ENCODE measurements at regions not wholly inside any gene's neighbourhood (a gene's known extent, or its start where the extent isn't known, plus 50 kb on each side); places are given as distances from the start of the nearest gene placed in this dataset.

DNA sequence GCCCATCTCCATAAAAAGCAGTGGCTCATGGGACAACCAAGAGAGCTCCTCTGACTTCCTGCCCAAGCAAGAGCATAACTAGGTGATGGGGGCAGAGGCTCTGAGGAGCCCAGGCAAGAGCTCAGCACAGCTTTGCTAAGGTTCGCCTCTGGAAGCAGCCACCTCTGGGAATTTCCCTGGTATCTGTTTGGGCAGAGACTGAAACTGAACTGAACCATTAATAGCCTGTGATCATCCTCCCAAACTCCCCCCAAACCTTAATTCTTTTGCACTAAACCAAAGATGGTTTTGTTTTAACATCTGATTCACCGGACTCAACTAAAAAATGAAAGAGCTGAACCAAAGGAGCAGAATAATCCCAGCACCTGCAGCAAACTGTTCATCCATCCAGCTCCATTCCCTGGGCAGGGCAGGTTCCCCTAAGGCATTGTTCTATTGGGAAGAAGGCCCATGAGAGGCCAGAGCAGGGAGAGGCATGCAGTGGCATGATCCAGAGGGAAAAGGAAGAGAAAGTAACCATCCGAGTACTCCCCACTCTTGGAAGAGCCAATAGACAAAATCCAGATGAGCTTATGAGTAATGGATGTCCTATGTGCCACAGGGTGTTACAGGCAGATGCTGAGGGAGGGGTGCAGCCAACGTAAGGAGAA is 77.8 kb upstream of the KAZN start:
- peaks cover 3% of the 10 kb centered on the region for H3K9me3 Mint-ChIP-seq
- H3K4me1 Mint-ChIP-seq, result no peaks in the 10 kb centered on the region
- H3K27ac Mint-ChIP-seq, result no peak overlapping the region
- H3K36me3 Mint-ChIP-seq (ENCODE audit: low read depth), result no peaks in the 10 kb centered on the region
- H3K4me3 Mint-ChIP-seq, result no peak overlapping the region
- no peak for ATAC-seq (replicated peaks)
- peaks cover 12% of the 10 kb centered on the region for H3K27me3 Mint-ChIP-seq

DNA sequence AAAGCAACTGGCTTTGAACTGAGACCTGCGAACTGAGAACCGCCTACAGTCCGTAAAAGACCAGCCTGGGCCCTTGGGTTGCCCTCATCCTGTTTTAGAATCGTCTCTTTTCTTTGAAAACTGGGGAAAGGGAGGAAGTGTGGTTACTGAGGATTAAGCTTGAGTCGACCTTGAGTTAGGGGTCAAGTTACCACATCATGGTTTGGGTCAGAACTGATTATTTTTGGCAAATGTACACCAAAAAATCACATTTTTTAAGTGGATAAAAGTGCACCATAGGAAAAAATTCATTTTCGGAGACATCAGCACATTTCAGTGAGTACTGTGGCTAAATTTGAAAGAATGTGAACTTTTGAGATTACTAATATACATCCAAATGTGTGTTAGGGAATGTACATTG is 76.9 kb upstream of the KAZN start:
- ATAC-seq (replicated peaks), result no peak
- Mint-ChIP-seq H3K4me3 (no peak overlapping the region), H3K9me3 (peaks cover 3% of the 10 kb centered on the region), H3K27me3 (peaks cover 15% of the 10 kb centered on the region), H3K36me3 (ENCODE audit: low read depth) (no peaks in the 10 kb centered on the region), H3K4me1 (no peaks in the 10 kb centered on the region), H3K27ac (no peak overlapping the region)

GRCh38 chr1:14522077-14522925 is 76.2 kb upstream of the KAZN start:
- H3K27ac Mint-ChIP-seq, result no peak overlapping the region
- no peaks in the 10 kb centered on the region for H3K4me1 Mint-ChIP-seq
- ATAC-seq (replicated peaks), result no peak
- H3K27me3 Mint-ChIP-seq, result peaks cover 16% of the 10 kb centered on the region
- H3K9me3 Mint-ChIP-seq, result peaks cover 3% of the 10 kb centered on the region
- no peaks in the 10 kb centered on the region for H3K36me3 Mint-ChIP-seq (ENCODE audit: low read depth)
- H3K4me3 Mint-ChIP-seq, result no peak overlapping the region

- ATAC-seq (replicated peaks), result no peak
- H3K27me3 Mint-ChIP-seq, result peaks cover 16% of the 10 kb centered on the region
- H3K9me3 Mint-ChIP-seq, result peaks cover 3% of the 10 kb centered on the region
Measured at GRCh38 chr1:14522926-14523241, 75.6 kb upstream of the KAZN start.

DNA sequence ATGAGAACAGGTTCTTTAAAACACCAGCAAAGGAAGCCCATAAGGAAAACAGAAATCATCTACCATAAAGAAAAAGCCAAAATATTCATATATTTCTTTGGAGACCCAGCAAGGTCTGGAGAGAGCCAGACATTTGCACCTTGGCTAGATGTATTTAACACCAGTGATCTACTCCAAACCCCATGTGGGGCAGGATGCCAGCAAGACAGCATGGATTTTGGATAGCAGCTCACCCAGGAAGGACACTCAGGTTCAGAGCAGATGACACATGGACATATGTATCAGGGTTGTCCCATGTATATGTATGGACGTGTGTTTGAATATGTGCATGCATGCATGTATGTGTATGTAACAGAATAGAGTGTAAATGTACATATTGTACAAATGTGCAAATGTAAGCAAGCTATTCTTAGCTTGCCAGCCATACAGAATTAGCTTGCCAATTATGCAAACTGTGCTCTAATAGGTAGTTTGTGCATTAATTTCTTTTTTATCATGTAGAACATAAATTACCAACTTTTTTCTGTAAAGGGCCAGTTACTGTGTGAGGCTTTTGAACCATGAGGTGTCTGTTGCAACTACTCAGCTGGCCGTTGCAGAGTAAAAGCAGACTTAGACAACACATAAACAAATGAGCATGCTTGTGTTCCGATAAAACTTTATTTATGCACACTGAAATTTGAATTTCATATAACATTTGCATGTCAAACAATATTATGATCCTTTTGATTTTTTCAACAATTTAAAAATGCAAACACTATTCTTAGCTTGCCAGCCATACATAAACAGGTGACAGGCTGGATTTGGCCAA is 73.5 kb upstream of the KAZN start:
- peaks cover 8% of the 10 kb centered on the region for H3K27me3 Mint-ChIP-seq
- no peaks in the 10 kb centered on the region for H3K4me1 Mint-ChIP-seq
- ATAC-seq (replicated peaks), result no peak
- no peak overlapping the region for H3K4me3 Mint-ChIP-seq
- H3K36me3 Mint-ChIP-seq (ENCODE audit: low read depth), result no peaks in the 10 kb centered on the region
- no peak overlapping the region for H3K27ac Mint-ChIP-seq
- peaks cover 7% of the 10 kb centered on the region for H3K9me3 Mint-ChIP-seq

More at GRCh38 chr1:14522926-14523241, 75.6 kb upstream of the KAZN start:
- H3K36me3 Mint-ChIP-seq (ENCODE audit: low read depth), result no peaks in the 10 kb centered on the region
- no peak overlapping the region for H3K27ac Mint-ChIP-seq
- no peak overlapping the region for H3K4me3 Mint-ChIP-seq
- no peaks in the 10 kb centered on the region for H3K4me1 Mint-ChIP-seq

DNA sequence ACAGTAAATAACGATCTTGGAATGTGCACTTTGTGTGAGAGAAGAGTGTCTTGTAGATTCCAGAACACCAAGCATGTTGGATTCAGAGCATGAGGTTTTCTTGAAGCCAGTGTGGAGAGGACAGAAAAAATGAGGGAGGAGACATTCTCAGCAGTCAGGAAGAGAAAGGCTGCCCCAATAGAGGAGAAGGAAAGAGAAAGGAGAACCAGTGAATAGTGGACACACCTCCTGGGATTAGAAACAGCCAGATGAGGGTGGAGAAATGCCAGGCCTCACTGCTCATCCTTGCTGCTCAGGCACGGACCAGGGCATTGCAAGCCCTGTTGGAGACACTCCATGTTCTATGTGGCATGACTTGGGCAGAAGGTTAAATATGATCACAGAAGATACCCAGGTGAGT is 69.0 kb upstream of the KAZN start:
- Mint-ChIP-seq H3K27me3 (peaks cover 4% of the 10 kb centered on the region), H3K9me3 (peaks cover 4% of the 10 kb centered on the region), H3K4me3 (no peak overlapping the region), H3K27ac (no peak overlapping the region), H3K4me1 (no peaks in the 10 kb centered on the region), H3K36me3 (ENCODE audit: low read depth) (no peaks in the 10 kb centered on the region)
- ATAC-seq (replicated peaks), result no peak

GRCh38 chr1:14531519-14531918 is 67.0 kb upstream of the KAZN start:
- Mint-ChIP-seq H3K4me1 (no peaks in the 10 kb centered on the region), H3K27me3 (peaks cover 6% of the 10 kb centered on the region), H3K9me3 (peaks cover 4% of the 10 kb centered on the region), H3K4me3 (no peak overlapping the region), H3K27ac (no peak overlapping the region), H3K36me3 (ENCODE audit: low read depth) (no peaks in the 10 kb centered on the region)
- ATAC-seq (replicated peaks), result no peak

DNA sequence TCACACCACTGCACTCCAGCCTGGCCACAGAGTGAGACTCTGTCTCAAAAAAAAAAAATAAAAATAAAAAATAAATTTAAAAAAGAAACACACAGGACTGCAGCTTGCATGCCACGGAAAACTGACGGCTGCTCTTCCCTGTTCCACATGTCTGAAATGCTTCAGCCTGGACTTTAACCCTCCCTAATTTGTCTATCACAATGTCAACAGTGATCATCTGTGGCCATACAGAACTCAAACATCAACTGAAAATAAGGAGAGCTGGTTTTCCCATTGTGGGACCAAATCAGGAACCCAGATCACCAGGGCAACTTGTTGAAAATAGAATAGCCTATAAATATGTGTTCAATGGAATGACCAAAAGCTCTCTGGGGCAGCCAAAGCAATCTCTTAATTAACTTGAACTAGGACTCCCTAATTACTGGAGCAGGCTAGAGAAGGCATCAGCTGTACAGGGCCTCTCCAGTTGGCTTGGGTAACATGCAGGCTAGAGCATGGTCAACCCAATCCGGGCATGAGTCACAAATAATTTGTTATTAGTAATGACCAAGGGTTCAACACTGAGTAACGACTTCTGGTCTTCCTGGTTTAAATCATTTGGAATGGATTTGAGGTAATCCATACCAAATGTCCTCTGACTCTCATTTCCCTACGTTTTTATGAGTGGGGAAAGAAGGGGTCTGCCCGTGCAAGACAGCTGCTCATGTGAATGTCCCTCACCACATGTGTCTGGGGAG is 62.7 kb upstream of the KAZN start:
- no peak overlapping the region for H3K27ac Mint-ChIP-seq
- no peaks in the 10 kb centered on the region for H3K9me3 Mint-ChIP-seq
- no peaks in the 10 kb centered on the region for H3K4me1 Mint-ChIP-seq
- H3K36me3 Mint-ChIP-seq (ENCODE audit: low read depth), result no peaks in the 10 kb centered on the region
- ATAC-seq (replicated peaks), result no peak
- H3K4me3 Mint-ChIP-seq, result no peak overlapping the region
- H3K27me3 Mint-ChIP-seq, result peaks cover 5% of the 10 kb centered on the region

DNA sequence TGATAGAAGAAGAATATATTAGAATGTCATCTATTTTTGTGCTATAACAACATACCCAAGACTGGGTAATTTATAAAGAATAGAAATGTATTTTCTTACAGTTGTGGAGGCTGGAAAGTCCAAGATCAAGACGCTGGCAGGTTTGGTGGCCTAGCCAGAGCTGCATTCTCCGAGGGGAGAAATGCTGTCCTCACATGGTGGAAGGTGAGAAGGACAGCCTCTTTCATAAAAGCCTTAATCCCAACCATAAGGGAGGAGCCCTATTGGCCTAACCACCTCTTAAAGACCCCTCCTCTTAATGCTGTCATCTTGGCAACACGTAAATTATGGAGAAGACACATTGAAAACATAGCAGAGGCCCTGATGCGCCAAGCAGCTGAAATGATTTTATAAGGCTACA is 60.1 kb upstream of the KAZN start:
- Mint-ChIP-seq H3K4me3 (no peak overlapping the region), H3K9me3 (no peaks in the 10 kb centered on the region), H3K27ac (no peak overlapping the region), H3K4me1 (no peaks in the 10 kb centered on the region), H3K27me3 (peaks cover 12% of the 10 kb centered on the region), H3K36me3 (ENCODE audit: low read depth) (no peaks in the 10 kb centered on the region)
- no peak for ATAC-seq (replicated peaks)

- Mint-ChIP-seq H3K4me3 (no peak overlapping the region), H3K27me3 (peaks cover 12% of the 10 kb centered on the region), H3K27ac (no peak overlapping the region), H3K4me1 (no peaks in the 10 kb centered on the region), H3K36me3 (ENCODE audit: low read depth) (no peaks in the 10 kb centered on the region), H3K9me3 (no peaks in the 10 kb centered on the region)
- ATAC-seq (replicated peaks), result no peak
Measured at GRCh38 chr1:14539309-14539708, 59.2 kb upstream of the KAZN start.

DNA sequence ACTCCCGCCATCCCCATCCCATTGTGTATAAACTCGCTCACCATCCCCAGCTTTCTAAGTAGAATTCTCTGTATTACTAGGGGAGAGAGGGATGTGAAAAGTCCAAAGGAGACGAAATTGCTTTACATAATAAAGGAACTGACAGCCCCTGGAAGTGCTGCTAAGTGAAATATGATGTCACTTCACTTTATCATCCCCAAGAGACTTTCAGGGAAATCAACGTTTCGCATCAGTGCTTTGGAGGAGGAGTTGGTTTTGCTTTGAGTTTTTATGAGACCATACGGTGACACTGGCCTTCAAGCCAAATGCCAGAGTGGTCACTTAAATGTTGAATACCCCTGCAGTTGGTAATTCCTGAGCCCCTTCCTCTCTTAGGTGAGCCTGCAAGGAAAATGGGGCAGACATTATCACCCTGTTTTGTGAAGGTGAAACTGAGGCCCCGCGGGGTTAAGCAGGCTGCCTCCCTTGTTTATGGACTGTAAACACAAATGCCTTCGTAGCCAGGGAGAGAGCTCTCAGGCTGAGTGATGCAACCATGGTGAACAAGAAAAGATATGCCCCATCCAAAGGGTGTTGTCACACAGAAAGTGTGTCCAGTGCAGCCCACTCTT is 58.4 kb upstream of the KAZN start:
- Mint-ChIP-seq H3K9me3 (no peaks in the 10 kb centered on the region), H3K4me1 (no peaks in the 10 kb centered on the region), H3K4me3 (no peak overlapping the region), H3K27me3 (peaks cover 9% of the 10 kb centered on the region), H3K36me3 (ENCODE audit: low read depth) (no peaks in the 10 kb centered on the region), H3K27ac (no peak overlapping the region)
- no peak for ATAC-seq (replicated peaks)

GRCh38 chr1:14541348-14541747 is 57.1 kb upstream of the KAZN start:
- no peak for ATAC-seq (replicated peaks)
- H3K27me3 Mint-ChIP-seq, result peaks cover 8% of the 10 kb centered on the region
- no peak overlapping the region for H3K4me3 Mint-ChIP-seq
- no peaks in the 10 kb centered on the region for H3K36me3 Mint-ChIP-seq (ENCODE audit: low read depth)
- H3K9me3 Mint-ChIP-seq, result no peaks in the 10 kb centered on the region
- H3K27ac Mint-ChIP-seq, result no peak overlapping the region
- H3K4me1 Mint-ChIP-seq, result no peaks in the 10 kb centered on the region

- no peaks in the 10 kb centered on the region for H3K4me1 Mint-ChIP-seq
Measured at GRCh38 chr1:14543191-14543840, 55.2 kb upstream of the KAZN start.

DNA sequence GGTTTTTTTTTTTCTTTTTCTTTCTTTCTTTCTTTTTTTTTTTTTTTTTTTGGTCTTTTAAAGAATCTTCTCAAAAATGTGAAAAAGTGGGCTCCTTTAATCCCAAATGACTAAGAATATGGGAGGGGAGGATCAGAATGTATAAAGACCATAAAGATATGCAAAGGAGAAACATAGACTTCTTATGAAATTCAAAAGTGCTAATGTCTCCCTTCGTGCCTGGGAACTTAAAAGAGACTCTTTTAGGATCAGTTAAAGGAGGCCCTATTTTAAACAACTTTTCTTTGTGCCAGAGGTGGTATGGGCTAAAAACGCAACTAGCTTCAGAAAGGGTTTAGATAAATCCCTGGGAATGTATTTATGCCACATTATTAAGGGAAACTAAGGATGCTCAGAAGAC is 54.2 kb upstream of the KAZN start:
- ATAC-seq (replicated peaks), result no peak
- Mint-ChIP-seq H3K4me3 (no peak overlapping the region), H3K4me1 (no peaks in the 10 kb centered on the region), H3K27me3 (peaks cover 16% of the 10 kb centered on the region), H3K9me3 (no peaks in the 10 kb centered on the region), H3K27ac (no peak overlapping the region), H3K36me3 (ENCODE audit: low read depth) (no peaks in the 10 kb centered on the region)

More at GRCh38 chr1:14543191-14543840, 55.2 kb upstream of the KAZN start:
- no peak overlapping the region for H3K27ac Mint-ChIP-seq
- ATAC-seq (replicated peaks), result no peak
- H3K4me3 Mint-ChIP-seq, result no peak overlapping the region
- peaks cover 8% of the 10 kb centered on the region for H3K27me3 Mint-ChIP-seq
- H3K9me3 Mint-ChIP-seq, result no peaks in the 10 kb centered on the region
- H3K36me3 Mint-ChIP-seq (ENCODE audit: low read depth), result no peaks in the 10 kb centered on the region
